GM23338 (cell line): ENCODE measurements at regions not wholly inside any gene's neighbourhood (a gene's known extent, or its start where the extent isn't known, plus 50 kb on each side); places are given as distances from the start of the nearest gene placed in this dataset.

Source experiments
- CREB1 ChIP-seq: fragments of 250-450 bp; sonication (Bioruptor Pico); IDR thresholded peaks from 2 replicates; pipeline ENCODE4 v1.5.0; 2020; ENCODE audit warnings: low read depth, mild to moderate bottlenecking, moderate library complexity
- CTCF ChIP-seq, 2 experiments: fragments of 200-600 bp in 1 of 2; sonication (generic) in 1 of 2; conservative IDR thresholded peaks; 2 replicates each; pipeline versions ENCODE4 v1.5.1 to v1.6.1; 2016 to 2017; ENCODE audit warnings: antibody characterized with exemption in 2 of 2, low read depth in 2 of 2, mild to moderate bottlenecking in 2 of 2, moderate library complexity in 1 of 2
- EZH2 ChIP-seq: fragments of 200-600 bp; sonication (generic); IDR thresholded peaks from one replicate; pipeline ENCODE4 v1.8.0; 2017; ENCODE audit warnings: antibody characterized with exemption, mild to moderate bottlenecking, low read depth; ENCODE audit not compliant: unreplicated experiment
- JUNB ChIP-seq: IDR thresholded peaks from one replicate; pipeline ENCODE4 v1.6.1; 2016; ENCODE audit warnings: antibody characterized with exemption; ENCODE audit not compliant: unreplicated experiment
- POLR2AphosphoS5 ChIP-seq: IDR thresholded peaks from 2 replicates; pipeline ENCODE4 v1.6.1; 2016; ENCODE audit warnings: antibody characterized with exemption, low read depth
- REST ChIP-seq: IDR thresholded peaks from one replicate; pipeline ENCODE4 v1.6.1; 2018; ENCODE audit warnings: antibody characterized with exemption; ENCODE audit not compliant: unreplicated experiment
- ZNF331 ChIP-seq: fragments of 250-450 bp; sonication (Bioruptor Pico); IDR thresholded peaks from 2 replicates; pipeline ENCODE4 v1.5.0; 2020; ENCODE audit warnings: low read depth, mild to moderate bottlenecking, moderate library complexity

- no peak for TF ChIP-seq EZH2
- no peak for TF ChIP-seq REST
- no peak for TF ChIP-seq CTCF (conservative IDR thresholded peaks at IDR 0.05; ENCODE audit: low read depth in 2 of 2)
- no peak for TF ChIP-seq CREB1
- TF ChIP-seq ZNF331 (CRISPR knock-in tag) = no peak
- no peak for TF ChIP-seq POLR2AphosphoS5
- TF ChIP-seq JUNB = no peak
These were observed 107.8 kb upstream of the IL12B start for GRCh38 chr5:159438092-159438491.
